Astrocyte (in vitro differentiated cells and primary cell): ENCODE measurements at regions not wholly inside any gene's neighbourhood (a gene's known extent, or its start where the extent isn't known, plus 50 kb on each side); places are given as distances from the start of the nearest gene placed in this dataset.

Source experiments
- EZH2 ChIP-seq: IDR thresholded peaks from 2 replicates; pipeline ENCODE4 v1.6.1; 2012; ENCODE audit warnings: mild to moderate bottlenecking, low read length, inconsistent platforms; ENCODE audit not compliant: insufficient read depth
- TF ChIP-seq, protein P1 (sequence below): IDR thresholded peaks from 2 replicates; pipeline ENCODE4 v1.5.1; 2011; ENCODE audit warnings: low read depth, mild to moderate bottlenecking, inconsistent platforms, low read length, moderate library complexity; ENCODE audit not compliant: insufficient read depth

DNA sequence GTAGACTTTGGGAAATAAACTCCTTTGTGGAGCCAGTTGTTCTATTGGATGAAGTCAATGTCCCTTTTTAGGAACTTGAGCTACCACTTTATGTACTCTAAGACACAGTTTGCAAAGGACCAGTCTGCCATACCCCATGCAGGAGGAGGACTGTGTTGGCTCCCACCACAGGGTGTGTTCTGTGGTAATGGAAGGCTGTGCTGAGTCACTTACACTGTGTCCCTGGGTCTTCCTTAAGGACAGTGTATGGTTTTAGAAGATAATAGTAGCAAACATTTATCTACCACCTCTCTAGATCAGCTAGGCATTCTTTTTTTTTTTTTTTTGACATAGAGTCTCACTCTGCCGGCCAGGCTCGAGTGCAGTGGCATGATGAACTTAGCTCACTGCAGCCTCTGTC, 184.0 kb upstream of the PGRMC2 start:
- TF ChIP-seq, protein P1, sequence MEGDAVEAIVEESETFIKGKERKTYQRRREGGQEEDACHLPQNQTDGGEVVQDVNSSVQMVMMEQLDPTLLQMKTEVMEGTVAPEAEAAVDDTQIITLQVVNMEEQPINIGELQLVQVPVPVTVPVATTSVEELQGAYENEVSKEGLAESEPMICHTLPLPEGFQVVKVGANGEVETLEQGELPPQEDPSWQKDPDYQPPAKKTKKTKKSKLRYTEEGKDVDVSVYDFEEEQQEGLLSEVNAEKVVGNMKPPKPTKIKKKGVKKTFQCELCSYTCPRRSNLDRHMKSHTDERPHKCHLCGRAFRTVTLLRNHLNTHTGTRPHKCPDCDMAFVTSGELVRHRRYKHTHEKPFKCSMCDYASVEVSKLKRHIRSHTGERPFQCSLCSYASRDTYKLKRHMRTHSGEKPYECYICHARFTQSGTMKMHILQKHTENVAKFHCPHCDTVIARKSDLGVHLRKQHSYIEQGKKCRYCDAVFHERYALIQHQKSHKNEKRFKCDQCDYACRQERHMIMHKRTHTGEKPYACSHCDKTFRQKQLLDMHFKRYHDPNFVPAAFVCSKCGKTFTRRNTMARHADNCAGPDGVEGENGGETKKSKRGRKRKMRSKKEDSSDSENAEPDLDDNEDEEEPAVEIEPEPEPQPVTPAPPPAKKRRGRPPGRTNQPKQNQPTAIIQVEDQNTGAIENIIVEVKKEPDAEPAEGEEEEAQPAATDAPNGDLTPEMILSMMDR = no peak
- TF ChIP-seq EZH2 = no peak
